GM23248 (cell line): ENCODE measurements at regions not wholly inside any gene's neighbourhood (a gene's known extent, or its start where the extent isn't known, plus 50 kb on each side); places are given as distances from the start of the nearest gene placed in this dataset. TPM values are rescaled to one million over a fixed set of nuclear protein-coding genes. Genes with fewer than 3 reads are reported as not detected.
"Not testable (repeated sequence)": the region's sequence is repeated elsewhere in the genome, so short reads cannot be mapped to it uniquely, and the experiment has no call there.

Experiments
- DNase-seq: peaks from one replicate; pipeline ENCODE4 v3.0.0-alpha.2; 2015
- H2AFZ ChIP-seq: fragments of 200-600 bp; sonication (generic); 2 replicates; pipeline ENCODE4 v1.6.1; 2016; ENCODE audit warnings: antibody characterized with exemption
- H3F3A ChIP-seq: fragments of 200-600 bp; sonication (generic); 2 replicates; pipeline ENCODE4 v1.6.1; 2016; ENCODE audit warnings: mild to moderate bottlenecking, antibody characterized with exemption, mixed run types; ENCODE audit not compliant: insufficient read depth
- H3K27ac ChIP-seq: fragments of 200-600 bp; sonication (generic); 2 replicates; pipeline ENCODE4 v1.5.1; 2016; ENCODE audit warnings: mild to moderate bottlenecking
- H3K27me3 ChIP-seq: fragments of 200-600 bp; sonication (generic); replicated peaks from 2 replicates; pipeline ENCODE4 v1.6.1; 2016; ENCODE audit warnings: mild to moderate bottlenecking; ENCODE audit not compliant: insufficient read depth
- H3K36me3 ChIP-seq: fragments of 200-600 bp; sonication (generic); 2 replicates; pipeline ENCODE4 v1.6.1; 2016; ENCODE audit warnings: low read depth, mild to moderate bottlenecking
- H3K4me1 ChIP-seq: fragments of 200-600 bp; sonication (generic); 2 replicates; pipeline ENCODE4 v1.6.1; 2016; ENCODE audit warnings: mild to moderate bottlenecking; ENCODE audit not compliant: insufficient read depth
- H3K4me2 ChIP-seq: fragments of 200-600 bp; sonication (generic); one replicate; pipeline ENCODE4 v1.6.1; 2016; ENCODE audit warnings: mild to moderate bottlenecking; ENCODE audit not compliant: unreplicated experiment
- H3K4me3 ChIP-seq: fragments of 200-600 bp; sonication (generic); 2 replicates; pipeline ENCODE4 v1.5.1; 2016; ENCODE audit warnings: mild to moderate bottlenecking
- H3K79me2 ChIP-seq: fragments of 200-600 bp; sonication (generic); 2 replicates; pipeline ENCODE4 v1.6.1; 2016; ENCODE audit warnings: mild to moderate bottlenecking; ENCODE audit not compliant: insufficient read depth
- H3K9ac ChIP-seq: fragments of 200-600 bp; sonication (generic); 2 replicates; pipeline ENCODE4 v1.6.1; 2016; ENCODE audit warnings: mild to moderate bottlenecking
- H3K9me2 ChIP-seq: fragments of 200-600 bp; sonication (generic); 2 replicates; pipeline ENCODE4 v1.6.1; 2016; ENCODE audit warnings: mixed run types, mild to moderate bottlenecking, moderate library complexity; ENCODE audit not compliant: insufficient read depth
- H3K9me3 ChIP-seq: fragments of 200-600 bp; sonication (generic); one replicate; pipeline ENCODE4 v1.6.1; 2017; ENCODE audit warnings: low read depth
- H4K20me1 ChIP-seq: fragments of 200-600 bp; sonication (generic); 2 replicates; pipeline ENCODE4 v1.6.0; 2016; ENCODE audit not compliant: insufficient read depth
- WGBS, 2 experiments: methylation state at CpG; one replicate each; pipeline ENCODE4 v1.1.6; 2015 to 2017; ENCODE audit warnings: low lambda C conversion rate in 2 of 2, low coverage in 1 of 2; ENCODE audit errors: missing lambda C conversion rate in 2 of 2; 5-methylcytosine and 5-hydroxymethylcytosine counted together
- in situ Hi-C: fragments of 300-500 bp; cut with MboI; formaldehyde crosslinking; loops from 2 replicates; pipeline ENCODE4 v1.15.0; 2020
- small RNA-seq: library from RNA; depleted of rRNA; stranded (forward); fragments of <200 nt; gene quantifications from one replicate; pipeline ENCODE3, GENCODE V24; 2014; ENCODE audit warnings: low read depth, low replicate concordance

GRCh38 chr21:13820286-13820685, 210.7 kb downstream of the POTED start:
- H3K4me3 ChIP-seq, DNase-seq, H3K27me3 ChIP-seq, in situ Hi-C loops, H3K4me2 ChIP-seq, H3K79me2 ChIP-seq, H3K9ac ChIP-seq, H3K4me1 ChIP-seq, H3F3A ChIP-seq, H3K9me3 ChIP-seq, H3K36me3 ChIP-seq, H2AFZ ChIP-seq, H3K27ac ChIP-seq, H3K9me2 ChIP-seq, H4K20me1 ChIP-seq: not testable (repeated sequence)
- WGBS, 2 experiments = 19 to 26% methylated on average over 4 of the region's 4 CpGs

DNA sequence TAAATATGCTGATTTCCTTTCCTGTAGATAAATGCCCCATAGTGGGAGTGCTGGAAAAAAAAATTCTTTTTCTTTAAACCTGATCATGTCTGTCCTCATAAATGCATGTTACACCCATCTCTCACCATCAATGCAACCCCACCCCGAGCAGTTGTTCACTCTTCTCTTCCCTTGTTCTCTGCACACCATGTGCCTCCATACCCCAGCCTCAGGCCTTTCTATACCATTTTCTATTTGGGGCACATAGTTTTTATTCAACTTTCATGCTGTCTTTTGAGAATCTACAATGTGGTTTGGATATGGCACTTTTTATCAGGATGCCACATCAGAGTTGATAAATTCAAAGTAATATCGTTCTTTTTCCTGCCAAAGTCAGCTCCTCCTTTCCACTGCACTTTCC, 202.6 kb downstream of the POTED start:
- H3K4me3 ChIP-seq, H3K4me1 ChIP-seq, DNase-seq, H3K27ac ChIP-seq, in situ Hi-C loops, H3K27me3 ChIP-seq, H3K9ac ChIP-seq, H2AFZ ChIP-seq, H3K9me3 ChIP-seq, H4K20me1 ChIP-seq, H3F3A ChIP-seq, H3K79me2 ChIP-seq, H3K9me2 ChIP-seq, H3K36me3 ChIP-seq, H3K4me2 ChIP-seq: not testable (repeated sequence)
- 13 to 27% methylated on average over 2 of the region's 2 CpGs for WGBS, 2 experiments

DNA sequence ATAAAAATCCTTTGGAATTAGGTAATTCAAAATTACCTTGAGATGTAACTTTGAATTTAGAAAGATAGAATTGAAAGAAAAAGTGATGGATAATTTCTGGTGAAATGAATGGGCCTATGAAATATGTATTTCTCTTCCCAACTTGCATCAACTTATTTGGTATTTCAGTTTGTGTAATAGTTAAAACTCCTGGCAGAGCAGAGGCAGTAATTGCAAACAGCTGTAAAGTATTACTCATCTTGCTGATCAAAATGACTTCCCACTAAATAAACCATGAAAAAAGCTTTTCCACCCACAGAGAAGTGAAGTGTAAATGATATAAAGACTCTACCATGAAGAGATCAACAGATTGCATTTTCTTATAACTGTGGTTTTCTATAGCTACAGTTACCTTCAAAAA, 201.0 kb downstream of the POTED start:
- H3K27ac ChIP-seq = not testable (repeated sequence)

DNA sequence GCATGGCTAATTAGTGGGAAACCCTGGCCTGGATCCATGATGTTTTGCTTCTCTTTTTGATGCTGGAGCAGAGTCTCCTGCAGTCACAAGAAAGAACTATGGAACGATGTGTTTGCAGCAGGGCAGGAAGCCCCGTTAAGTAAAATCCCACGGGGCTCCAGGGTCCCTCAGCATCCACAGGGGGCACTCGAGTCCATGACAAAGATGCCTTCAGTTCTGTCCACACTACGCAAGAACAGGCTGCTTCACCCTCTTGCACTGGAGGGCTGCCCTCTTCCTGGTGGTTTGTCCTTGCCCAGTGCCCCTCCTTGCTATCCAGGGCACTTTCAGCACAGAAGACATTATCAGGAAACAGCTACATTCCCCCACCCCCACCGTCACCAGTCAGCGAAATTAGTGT, 196.9 kb downstream of the POTED start:
- H3K9ac ChIP-seq, H4K20me1 ChIP-seq, H3K27me3 ChIP-seq, H3K4me2 ChIP-seq, in situ Hi-C loops, H3K4me3 ChIP-seq, DNase-seq, H3K9me3 ChIP-seq, H3K9me2 ChIP-seq, H3K79me2 ChIP-seq, H3K4me1 ChIP-seq, H3K36me3 ChIP-seq, H3K27ac ChIP-seq, H2AFZ ChIP-seq, H3F3A ChIP-seq: not testable (repeated sequence)
- 18 to 25% methylated on average over 4 to 6 of the region's 7 CpGs for WGBS, 2 experiments

More for the DNA sequence above, 201.0 kb downstream of the POTED start:
- DNase-seq = peak; percentile 4
- H3K4me3 ChIP-seq, H2AFZ ChIP-seq, H3K79me2 ChIP-seq, H3F3A ChIP-seq, H3K4me2 ChIP-seq, H3K9me3 ChIP-seq, H4K20me1 ChIP-seq, H3K27me3 ChIP-seq, H3K4me1 ChIP-seq, H3K36me3 ChIP-seq, in situ Hi-C loops, H3K9ac ChIP-seq, H3K9me2 ChIP-seq: not testable (repeated sequence)

DNA sequence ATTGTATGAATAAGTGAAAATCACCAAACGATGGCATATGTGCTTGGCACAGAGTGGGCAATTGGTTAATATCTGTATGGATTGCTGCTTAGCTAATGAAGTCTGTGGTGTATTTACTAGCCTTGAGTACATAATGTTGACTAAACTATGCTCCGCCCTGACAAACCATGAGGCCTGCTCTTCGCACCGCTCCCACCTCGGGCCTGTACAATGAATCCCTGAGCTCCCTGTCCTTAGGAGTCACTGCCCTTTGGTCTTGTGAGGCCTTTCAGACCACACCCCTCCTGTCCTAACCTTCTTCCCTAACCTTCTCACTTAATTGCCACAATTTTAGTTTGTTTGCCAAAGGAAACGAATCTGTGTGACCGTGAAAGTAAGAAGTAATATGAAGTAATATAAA, 193.2 kb downstream of the POTED start:
- H4K20me1 ChIP-seq, H3K79me2 ChIP-seq, DNase-seq, H3K27me3 ChIP-seq, H3K4me3 ChIP-seq, in situ Hi-C loops, H3K4me2 ChIP-seq, H2AFZ ChIP-seq, H3K4me1 ChIP-seq, H3K9ac ChIP-seq, H3F3A ChIP-seq, H3K9me2 ChIP-seq, H3K36me3 ChIP-seq, H3K27ac ChIP-seq, H3K9me3 ChIP-seq: not testable (repeated sequence)
- WGBS, 2 experiments = 55 to 57% methylated on average over 7 of the region's 7 CpGs

Small RNA genes lying in the stretch of these regions (small RNA-seq; reads per million reads assigned to genes)
- gene RNU6-954P (not detected), gene ZNF114P1 (not detected)
